ENCODE measurements at regions not wholly inside any gene's neighbourhood (a gene's known extent, or its start where the extent isn't known, plus 50 kb on each side); places are given as distances from the start of the nearest gene placed in this dataset.

DNA sequence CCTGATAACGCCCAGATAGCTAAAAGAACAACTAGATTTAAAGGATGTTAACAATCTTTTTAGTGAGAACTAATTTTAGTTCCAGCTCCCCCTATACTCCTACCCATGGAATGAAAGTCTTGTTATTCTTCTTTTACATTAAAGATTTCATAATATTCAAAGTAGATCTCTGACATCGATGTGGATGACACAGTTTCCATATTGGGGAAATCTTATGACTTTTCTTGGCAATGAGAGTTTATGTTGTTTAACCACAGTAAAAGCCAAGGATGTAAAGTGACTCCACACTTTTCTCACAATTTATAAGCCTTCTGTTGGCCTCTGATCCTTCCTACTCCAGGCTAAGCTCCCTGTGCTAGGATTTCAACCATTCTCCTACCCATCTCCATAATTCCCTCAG, 332.6 kb upstream of the KCNMB2 start:
- DNase-seq (ENCODE audit: low spot score) (no peak), ATAC-seq (no peak)
- Mint-ChIP-seq H3K4me1 (peaks cover 28% of the 10 kb centered on the region), H3K27me3 (ENCODE audit: low read depth) (no peaks in the 10 kb centered on the region), H3K27ac (no peak overlapping the region), H3K36me3 (no peaks in the 10 kb centered on the region), H3K4me3 (no peak overlapping the region), H3K9me3 (peaks cover 5% of the 10 kb centered on the region; the same call in 1 of the 2 replicates)
- ChIA-PET CTCF (no interaction called here), POLR2A (no interaction called here)
- TF ChIP-seq OVOL2 (CRISPR knock-in tag; IDR thresholded peaks at IDR 0.05; ENCODE audit: borderline replicate concordance) (no peak), ETV6 (CRISPR knock-in tag; IDR thresholded peaks at IDR 0.05) (no peak), FOXP1 (CRISPR knock-in tag; IDR thresholded peaks at IDR 0.05; ENCODE audit: borderline replicate concordance) (no peak), NFE2L1 (CRISPR knock-in tag; IDR thresholded peaks at IDR 0.05) (no peak), NFATC4 (CRISPR knock-in tag; IDR thresholded peaks at IDR 0.05) (no peak)
- TF ChIP-seq, protein P1, sequence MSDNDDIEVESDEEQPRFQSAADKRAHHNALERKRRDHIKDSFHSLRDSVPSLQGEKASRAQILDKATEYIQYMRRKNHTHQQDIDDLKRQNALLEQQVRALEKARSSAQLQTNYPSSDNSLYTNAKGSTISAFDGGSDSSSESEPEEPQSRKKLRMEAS (CRISPR knock-in tag; IDR thresholded peaks at IDR 0.05): no peak
- TF ChIP-seq, protein P2, sequence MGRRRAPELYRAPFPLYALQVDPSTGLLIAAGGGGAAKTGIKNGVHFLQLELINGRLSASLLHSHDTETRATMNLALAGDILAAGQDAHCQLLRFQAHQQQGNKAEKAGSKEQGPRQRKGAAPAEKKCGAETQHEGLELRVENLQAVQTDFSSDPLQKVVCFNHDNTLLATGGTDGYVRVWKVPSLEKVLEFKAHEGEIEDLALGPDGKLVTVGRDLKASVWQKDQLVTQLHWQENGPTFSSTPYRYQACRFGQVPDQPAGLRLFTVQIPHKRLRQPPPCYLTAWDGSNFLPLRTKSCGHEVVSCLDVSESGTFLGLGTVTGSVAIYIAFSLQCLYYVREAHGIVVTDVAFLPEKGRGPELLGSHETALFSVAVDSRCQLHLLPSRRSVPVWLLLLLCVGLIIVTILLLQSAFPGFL (CRISPR knock-in tag; IDR thresholded peaks at IDR 0.05; ENCODE audit: borderline replicate concordance): no peak
- TF ChIP-seq, protein P3, sequence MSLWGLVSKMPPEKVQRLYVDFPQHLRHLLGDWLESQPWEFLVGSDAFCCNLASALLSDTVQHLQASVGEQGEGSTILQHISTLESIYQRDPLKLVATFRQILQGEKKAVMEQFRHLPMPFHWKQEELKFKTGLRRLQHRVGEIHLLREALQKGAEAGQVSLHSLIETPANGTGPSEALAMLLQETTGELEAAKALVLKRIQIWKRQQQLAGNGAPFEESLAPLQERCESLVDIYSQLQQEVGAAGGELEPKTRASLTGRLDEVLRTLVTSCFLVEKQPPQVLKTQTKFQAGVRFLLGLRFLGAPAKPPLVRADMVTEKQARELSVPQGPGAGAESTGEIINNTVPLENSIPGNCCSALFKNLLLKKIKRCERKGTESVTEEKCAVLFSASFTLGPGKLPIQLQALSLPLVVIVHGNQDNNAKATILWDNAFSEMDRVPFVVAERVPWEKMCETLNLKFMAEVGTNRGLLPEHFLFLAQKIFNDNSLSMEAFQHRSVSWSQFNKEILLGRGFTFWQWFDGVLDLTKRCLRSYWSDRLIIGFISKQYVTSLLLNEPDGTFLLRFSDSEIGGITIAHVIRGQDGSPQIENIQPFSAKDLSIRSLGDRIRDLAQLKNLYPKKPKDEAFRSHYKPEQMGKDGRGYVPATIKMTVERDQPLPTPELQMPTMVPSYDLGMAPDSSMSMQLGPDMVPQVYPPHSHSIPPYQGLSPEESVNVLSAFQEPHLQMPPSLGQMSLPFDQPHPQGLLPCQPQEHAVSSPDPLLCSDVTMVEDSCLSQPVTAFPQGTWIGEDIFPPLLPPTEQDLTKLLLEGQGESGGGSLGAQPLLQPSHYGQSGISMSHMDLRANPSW (CRISPR knock-in tag; conservative IDR thresholded peaks at IDR 0.05; ENCODE audit: low read depth): no peak
- TF ChIP-seq, protein P4, sequence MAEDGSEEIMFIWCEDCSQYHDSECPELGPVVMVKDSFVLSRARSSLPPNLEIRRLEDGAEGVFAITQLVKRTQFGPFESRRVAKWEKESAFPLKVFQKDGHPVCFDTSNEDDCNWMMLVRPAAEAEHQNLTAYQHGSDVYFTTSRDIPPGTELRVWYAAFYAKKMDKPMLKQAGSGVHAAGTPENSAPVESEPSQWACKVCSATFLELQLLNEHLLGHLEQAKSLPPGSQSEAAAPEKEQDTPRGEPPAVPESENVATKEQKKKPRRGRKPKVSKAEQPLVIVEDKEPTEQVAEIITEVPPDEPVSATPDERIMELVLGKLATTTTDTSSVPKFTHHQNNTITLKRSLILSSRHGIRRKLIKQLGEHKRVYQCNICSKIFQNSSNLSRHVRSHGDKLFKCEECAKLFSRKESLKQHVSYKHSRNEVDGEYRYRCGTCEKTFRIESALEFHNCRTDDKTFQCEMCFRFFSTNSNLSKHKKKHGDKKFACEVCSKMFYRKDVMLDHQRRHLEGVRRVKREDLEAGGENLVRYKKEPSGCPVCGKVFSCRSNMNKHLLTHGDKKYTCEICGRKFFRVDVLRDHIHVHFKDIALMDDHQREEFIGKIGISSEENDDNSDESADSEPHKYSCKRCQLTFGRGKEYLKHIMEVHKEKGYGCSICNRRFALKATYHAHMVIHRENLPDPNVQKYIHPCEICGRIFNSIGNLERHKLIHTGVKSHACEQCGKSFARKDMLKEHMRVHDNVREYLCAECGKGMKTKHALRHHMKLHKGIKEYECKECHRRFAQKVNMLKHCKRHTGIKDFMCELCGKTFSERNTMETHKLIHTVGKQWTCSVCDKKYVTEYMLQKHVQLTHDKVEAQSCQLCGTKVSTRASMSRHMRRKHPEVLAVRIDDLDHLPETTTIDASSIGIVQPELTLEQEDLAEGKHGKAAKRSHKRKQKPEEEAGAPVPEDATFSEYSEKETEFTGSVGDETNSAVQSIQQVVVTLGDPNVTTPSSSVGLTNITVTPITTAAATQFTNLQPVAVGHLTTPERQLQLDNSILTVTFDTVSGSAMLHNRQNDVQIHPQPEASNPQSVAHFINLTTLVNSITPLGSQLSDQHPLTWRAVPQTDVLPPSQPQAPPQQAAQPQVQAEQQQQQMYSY (CRISPR knock-in tag; IDR thresholded peaks at IDR 0.05): no peak

DNA sequence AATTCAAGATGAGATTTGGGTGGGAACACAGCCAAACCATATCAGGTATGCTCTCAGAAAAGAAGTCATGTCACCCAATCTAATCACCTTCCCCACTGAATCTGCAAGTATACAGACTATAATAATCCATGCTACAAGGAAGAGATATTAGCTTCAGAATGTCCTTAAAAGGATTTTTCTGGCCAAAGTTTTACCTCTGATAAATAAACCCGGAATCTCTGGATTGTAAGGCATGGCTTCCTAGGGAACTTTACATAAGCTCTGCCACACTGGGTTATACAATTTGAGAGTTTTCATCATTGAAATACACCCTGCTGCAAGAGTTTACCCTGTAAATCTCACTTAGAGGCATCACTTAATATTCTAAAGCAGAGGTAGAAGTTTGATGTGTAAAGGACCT, 330.5 kb upstream of the KCNMB2 start:
- DNase-seq (ENCODE audit: low spot score): no peak
- no peak for ATAC-seq
- ChIA-PET POLR2A (no interaction called here), CTCF (no interaction called here)
- Mint-ChIP-seq H3K4me1 (peaks cover 39% of the 10 kb centered on the region), H3K36me3 (no peaks in the 10 kb centered on the region), H3K27me3 (ENCODE audit: low read depth) (no peaks in the 10 kb centered on the region), H3K9me3 (peaks cover 5% of the 10 kb centered on the region; the same call in 1 of the 2 replicates), H3K27ac (no peak overlapping the region), H3K4me3 (no peak overlapping the region)
- TF ChIP-seq MXD4 (CRISPR knock-in tag; IDR thresholded peaks at IDR 0.05; ENCODE audit: borderline replicate concordance): no peak
- TF ChIP-seq, protein P1 (CRISPR knock-in tag; IDR thresholded peaks at IDR 0.05): no peak
- no peak for TF ChIP-seq NFYB (CRISPR knock-in tag; conservative IDR thresholded peaks at IDR 0.05; ENCODE audit: low read depth)
- no peak for TF ChIP-seq RELA (CRISPR knock-in tag; IDR thresholded peaks at IDR 0.05; ENCODE audit: borderline replicate concordance)
- TF ChIP-seq FOXK1 (CRISPR knock-in tag; IDR thresholded peaks at IDR 0.05): no peak
- TF ChIP-seq, protein P5, sequence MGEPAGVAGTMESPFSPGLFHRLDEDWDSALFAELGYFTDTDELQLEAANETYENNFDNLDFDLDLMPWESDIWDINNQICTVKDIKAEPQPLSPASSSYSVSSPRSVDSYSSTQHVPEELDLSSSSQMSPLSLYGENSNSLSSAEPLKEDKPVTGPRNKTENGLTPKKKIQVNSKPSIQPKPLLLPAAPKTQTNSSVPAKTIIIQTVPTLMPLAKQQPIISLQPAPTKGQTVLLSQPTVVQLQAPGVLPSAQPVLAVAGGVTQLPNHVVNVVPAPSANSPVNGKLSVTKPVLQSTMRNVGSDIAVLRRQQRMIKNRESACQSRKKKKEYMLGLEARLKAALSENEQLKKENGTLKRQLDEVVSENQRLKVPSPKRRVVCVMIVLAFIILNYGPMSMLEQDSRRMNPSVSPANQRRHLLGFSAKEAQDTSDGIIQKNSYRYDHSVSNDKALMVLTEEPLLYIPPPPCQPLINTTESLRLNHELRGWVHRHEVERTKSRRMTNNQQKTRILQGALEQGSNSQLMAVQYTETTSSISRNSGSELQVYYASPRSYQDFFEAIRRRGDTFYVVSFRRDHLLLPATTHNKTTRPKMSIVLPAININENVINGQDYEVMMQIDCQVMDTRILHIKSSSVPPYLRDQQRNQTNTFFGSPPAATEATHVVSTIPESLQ (CRISPR knock-in tag; IDR thresholded peaks at IDR 0.05): no peak
- TF ChIP-seq, protein P4 (CRISPR knock-in tag; IDR thresholded peaks at IDR 0.05): no peak
- no peak for TF ChIP-seq ZNF396 (CRISPR knock-in tag; IDR thresholded peaks at IDR 0.05; ENCODE audit: borderline replicate concordance)
- TF ChIP-seq, protein P6, sequence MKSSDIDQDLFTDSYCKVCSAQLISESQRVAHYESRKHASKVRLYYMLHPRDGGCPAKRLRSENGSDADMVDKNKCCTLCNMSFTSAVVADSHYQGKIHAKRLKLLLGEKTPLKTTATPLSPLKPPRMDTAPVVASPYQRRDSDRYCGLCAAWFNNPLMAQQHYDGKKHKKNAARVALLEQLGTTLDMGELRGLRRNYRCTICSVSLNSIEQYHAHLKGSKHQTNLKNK (CRISPR knock-in tag; IDR thresholded peaks at IDR 0.05): no peak
